ENCODE measurements at regions not wholly inside any gene's neighbourhood (a gene's known extent, or its start where the extent isn't known, plus 50 kb on each side); places are given as distances from the start of the nearest gene placed in this dataset.

DNA sequence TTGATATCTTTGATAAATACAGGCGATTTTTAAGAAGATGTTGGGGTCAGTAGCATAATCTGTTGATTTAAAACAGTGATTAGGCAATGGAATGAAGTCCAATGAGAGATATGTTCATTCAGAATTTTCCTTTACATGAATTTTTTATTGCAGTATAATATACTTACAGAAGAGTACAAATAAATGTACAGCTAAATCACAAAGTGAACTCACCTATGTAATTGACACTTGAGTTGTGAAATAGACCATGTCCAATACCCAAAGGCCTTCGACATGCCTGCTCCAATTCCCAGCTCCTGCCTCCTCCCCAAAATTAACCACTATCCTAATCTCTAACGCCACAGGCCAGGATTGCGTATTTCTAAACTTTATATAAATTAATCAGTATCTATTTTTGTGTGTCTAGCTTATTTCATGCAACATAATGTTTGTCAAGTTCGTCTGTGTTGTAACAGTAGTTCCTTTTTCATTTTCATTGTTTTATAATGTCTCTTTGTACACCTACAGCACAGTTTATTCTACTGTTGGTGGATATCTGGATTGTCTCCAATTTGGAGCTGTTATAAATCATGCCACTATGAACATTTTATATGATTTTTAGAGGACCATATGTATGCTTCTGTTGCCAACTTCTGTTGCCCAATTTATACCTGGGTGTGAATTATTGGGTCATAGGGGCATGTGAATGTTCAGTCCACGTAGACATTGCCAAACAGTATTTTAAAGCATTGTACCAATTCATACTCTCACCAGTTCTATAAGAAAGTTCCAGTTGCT lies 208.3 kb downstream of the TLE1 start:
- no peak for DNase-seq

DNA sequence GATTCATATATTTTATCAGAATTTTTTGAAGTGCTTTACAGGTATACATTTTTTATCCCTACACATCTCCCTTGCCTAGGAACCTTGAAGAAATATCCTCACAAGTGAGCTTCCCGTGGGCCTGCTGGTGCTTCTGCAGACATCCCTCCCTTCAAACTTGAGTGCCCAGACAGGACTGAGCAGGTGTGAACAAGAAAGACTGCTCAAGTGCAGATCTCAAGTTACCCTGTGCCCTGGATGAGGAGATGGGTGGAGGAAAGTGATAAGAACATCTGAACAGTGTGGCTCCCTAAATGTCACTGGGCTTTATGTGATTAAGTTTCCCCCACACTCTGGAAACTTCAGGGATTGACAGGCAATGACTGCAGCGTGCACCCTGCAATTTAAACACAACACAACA lies 209.8 kb downstream of the TLE1 start:
- peak in 1 of 3 experiments; percentile 11 for DNase-seq

DNA sequence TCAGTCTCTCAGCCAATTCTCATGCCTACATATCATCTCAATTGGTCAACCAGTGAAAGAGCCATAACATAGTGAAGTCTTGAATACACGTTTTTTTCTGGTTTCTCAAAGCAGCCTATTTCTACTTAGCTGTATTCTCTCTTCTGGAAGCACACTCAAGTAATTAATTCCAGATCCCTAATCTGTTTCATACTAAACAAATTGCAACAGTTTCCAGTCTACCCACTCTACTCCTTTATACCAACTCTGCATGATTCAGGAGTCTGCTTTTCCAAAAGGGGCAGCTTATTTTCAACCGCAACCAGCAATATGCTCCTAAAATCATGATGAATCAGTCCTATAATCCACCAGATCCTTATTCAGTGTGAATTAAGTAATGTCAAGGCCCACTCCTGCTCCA lies 211.7 kb downstream of the TLE1 start:
- no peak for DNase-seq

DNA sequence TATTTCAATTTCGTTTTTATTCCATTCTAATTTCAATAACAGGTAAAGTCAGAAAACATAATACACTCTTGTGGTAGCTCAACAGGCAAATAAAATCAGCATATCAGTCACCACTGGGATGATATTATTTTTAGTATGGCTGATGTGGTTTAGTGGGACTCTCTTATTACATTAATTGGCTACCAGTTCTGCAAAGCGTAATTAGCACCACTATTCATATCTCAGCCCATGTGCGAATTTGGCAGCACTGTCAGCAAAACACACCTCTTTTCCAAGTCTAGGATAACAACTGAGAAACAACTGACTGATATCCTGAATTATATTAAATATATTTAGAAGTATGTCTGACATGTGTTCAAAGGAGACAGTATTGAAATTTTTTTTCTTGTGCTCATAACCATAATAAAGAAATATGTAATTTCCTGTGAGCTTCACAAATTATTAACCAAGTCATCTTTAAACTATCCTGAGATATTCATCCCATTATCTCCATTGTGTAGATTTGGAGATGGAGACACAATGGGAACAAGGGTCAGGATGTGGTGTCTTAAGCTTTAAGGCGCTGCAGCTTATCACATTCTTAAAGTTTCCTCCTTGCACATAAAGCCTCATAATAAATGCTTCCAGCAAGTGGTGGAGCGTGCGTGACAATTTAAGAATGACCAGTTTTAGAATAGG lies 212.4 kb downstream of the TLE1 start:
- no peak for DNase-seq

DNA sequence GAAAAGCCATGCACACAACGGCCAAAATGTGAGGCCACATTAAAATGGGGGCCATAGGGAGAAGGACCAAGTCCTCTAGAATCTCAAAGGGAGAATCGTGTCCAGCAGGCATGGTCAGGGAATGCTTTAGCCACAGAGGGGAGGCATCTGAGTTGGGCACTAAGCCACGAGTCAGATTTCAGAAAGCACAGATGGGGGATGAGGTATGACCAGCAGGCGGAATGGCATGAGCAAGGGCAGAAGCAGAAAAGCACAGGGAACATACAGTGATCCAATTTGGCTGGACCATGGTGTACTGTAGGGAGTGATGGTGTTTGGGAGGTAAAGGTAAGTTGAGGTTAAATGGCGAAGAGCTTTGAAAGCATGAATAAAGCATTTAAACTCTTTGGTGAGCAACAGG lies 214.6 kb downstream of the TLE1 start:
- DNase-seq: no peak

DNA sequence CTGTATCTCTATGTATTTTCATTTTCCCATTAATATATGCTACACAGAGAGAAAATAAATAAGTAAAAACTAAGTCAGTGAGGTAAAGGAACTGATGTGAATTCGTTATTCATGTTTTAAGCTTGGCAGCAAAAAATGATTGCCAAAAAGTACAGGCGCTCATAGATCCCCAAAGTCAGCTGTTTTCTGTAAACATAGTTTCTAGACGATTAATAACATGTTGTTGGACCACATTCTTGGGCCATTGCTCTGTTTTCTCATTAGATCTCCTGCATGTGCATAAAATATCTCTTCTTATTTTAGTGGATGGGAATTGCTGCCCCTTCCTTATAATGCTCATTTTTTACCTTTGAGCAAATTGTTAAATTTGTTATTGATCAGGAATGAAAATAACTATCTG lies 215.2 kb downstream of the TLE1 start:
- no peak for DNase-seq

DNA sequence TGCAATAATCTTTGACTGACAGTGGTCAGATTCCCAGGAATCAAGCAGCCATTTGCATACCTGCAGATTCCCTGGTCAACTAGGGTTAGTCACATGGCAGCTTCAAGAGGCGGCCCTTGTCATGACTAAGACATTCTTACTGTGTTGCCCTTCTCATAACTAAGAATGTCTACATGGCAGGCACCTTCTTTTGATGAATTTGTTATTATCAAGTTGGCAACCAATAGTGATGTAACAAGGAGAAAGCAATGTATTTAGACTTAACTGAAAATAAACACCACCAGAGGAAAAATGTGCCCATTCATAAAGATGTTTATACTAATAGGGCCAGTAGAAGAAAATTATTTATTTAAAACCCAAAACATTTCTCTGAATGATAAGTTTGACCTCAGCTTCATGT lies 215.6 kb downstream of the TLE1 start:
- DNase-seq: no peak

DNA sequence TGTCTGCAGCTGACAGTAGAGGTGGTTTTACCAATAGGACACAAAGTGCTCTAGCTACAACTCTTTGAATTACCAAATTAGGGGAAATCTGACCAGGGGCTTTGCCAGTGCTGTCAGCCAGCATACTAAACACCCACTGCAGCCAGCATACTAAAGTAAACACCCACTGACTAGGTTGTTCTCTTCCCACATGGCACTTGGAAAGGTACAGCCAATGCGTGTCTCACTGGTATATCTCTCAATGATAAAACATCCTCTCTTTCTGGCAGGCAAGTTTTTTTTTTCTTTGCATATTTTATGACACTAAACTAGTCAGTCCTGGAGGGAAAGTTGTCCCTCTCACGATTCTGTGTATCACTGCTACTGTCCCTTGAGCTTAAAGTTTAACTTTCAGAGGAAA lies 216.1 kb downstream of the TLE1 start:
- DNase-seq: no peak

DNA sequence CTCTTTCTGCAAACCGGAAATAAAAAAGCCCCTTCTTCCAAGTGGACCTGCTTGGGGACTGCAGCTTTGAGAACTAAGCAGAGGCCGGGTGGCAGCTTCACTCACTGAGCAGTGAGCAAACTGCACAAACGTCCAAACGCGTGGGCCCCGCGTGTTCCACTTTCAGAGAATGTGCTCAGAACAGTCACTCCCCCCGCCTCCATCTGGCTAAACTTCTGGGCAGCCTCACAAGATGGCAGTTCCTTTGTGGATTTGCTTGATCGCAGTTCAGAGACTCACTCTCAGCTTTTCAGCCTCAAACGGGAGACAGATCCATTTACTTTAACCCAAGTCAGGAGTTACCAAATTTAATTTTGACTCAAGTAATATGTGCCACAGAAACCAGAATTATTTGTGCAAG lies 216.6 kb downstream of the TLE1 start:
- no peak for DNase-seq

DNA sequence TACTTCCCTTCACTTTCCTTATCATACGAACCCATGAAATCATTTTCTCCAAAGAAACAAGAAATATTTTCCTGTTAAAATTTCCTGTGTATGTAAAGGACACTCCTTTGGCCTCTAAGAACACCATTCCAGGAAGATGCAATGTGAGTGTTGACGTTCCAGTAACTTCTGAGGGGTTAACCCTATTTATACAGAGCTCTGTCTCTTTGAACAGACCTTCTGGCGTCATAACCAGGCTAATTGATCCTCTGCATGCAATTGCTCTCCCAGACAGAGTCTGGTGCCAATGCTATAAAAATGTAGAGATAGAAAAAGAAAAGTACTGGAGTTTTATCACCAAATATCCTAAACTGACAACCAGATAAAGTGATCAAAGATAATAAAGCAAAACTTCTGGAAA lies 218.5 kb downstream of the TLE1 start:
- no peak for DNase-seq

DNA sequence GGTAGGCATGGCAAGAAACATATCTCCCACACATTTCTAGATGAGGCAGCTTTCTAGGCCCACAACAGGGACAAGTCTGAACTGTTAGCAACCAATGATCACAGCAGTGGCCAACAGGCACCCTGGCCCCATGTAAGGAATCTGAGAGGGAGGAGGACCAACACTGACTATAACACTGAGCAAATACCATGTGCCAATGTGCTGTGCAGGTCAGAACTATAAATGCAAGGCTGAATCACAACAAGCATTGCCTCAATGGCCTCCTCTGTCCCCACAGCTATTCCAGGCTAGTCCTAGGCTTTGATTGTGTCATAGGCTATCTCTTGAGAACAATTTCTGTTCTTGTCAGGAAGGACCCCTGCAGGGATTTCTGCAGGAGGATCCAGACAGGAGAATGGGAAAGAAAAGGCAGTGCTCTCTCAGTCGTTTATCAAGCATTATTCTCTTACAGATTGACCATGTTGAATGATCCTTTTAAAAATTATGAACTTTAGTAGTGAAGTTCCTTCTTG lies 221.2 kb downstream of the TLE1 start:
- no peak for DNase-seq

DNA sequence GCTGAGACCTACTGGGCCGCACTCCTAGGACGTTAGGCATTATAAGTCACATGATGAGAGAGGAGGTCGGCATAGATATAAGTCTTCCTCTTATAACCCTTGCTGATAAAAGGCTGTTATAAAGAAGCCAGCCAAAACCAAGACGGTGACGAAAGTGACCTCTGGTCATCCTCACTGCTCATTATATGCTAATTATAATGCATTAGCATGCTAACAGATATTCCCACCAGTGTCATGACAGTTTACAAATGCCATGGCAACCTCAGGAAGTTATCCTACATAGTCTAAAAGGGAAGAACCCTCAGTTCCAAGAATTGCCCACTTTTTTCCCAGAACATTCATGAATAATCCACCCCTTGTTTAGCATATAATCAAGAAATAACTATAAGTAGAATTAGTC lies 222.4 kb downstream of the TLE1 start:
- DNase-seq: no peak

DNA sequence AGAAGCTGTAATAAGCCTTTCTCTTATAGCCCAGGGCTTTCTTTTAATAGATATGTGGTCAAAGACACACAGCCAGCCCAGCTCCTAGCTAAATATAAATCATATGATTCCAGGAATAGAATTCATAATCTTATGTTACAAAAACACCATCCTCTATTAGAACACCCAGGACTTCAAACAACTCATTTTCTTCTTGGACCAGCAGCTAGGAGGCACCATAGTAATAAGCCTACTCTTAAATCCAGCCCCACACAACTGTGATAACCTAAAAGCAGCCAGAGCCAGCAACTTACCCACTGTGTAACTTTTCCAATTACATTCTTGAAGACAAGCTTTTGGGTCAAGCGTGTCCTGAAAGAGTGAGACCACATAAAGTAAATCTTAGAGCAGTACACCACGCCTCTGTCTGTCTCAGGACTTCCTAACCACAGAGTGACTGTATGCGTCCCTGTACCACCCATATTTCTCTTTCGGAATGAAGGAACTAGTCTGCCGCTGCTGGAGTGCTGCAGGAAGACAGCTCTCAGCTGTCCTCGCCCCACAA lies 223.8 kb downstream of the TLE1 start:
- no peak for DNase-seq

DNA sequence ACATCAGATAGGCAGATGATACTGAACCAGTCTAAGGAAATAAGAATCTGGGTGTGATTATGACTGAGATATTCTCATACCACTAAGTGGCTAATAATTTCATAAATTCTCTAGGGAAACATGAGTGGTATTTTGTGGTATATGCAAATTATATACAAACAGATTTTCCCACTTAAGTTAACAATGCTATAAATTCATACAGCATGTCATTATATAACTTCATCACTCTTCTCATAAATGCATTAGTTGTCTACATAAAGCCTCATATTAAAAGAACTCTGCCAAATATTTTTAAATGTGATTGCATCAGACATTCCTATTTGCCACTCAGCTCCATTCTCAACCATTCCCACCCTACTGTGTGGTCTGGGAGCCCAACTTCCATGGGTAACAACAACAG lies 226.5 kb downstream of the TLE1 start:
- no peak for DNase-seq

DNA sequence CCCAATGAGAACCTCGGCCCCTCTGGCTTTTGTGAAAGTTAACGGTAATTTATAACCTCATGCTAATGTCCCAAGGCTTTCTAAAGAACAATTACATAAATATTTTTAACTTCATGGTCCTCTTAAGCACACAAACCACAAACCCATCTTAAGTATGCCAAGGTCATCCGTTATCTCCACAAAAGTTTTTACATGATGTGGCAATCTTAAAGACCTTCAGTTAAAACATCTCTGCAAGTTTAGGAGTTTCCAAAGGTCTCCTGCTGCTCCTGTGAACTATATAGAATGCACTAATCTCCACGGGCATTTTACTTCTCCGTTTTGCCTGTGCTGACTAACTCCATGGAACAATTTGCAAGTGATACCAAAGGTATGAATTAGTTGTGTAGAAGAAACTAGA lies 228.2 kb downstream of the TLE1 start:
- DNase-seq: no peak

DNA sequence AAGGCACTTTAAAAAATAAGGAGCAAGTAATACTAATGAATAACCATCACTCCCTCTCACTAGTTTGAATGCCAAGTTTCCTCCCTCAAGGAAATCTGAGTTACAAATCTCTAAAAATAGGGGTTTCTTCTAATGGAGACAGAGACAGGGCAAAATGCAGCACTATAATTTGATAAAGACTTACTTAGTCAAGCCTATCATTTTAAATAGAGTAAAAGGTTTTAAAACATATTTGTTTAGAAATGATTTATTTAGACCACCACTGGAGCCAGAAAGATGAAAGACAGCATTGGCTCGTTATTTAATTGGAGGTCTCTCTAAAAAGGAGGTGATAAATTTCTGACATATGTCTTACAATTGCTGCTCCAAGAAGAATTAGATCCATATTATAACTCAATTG lies 228.7 kb downstream of the TLE1 start:
- DNase-seq: peak in 1 of 3 experiments; percentile 9

DNA sequence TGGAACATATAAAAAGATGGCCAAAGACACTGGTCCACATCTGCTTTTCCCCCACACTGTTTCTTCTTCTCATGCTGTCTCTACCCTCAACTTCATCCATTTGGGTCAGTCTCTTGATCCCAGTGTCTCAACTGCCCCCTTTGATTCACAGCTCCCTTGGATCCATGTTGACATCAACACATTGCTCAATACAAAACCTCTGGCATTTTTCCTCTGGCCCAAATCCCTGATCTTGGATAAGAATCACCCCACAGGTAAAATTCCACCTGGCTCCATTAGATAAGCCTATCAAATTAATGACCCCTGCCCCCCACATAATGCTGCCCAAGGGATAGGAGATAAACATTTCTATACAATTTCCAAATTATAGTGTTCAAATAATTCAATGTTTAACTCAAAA lies 229.8 kb downstream of the TLE1 start:
- no peak for DNase-seq

DNA sequence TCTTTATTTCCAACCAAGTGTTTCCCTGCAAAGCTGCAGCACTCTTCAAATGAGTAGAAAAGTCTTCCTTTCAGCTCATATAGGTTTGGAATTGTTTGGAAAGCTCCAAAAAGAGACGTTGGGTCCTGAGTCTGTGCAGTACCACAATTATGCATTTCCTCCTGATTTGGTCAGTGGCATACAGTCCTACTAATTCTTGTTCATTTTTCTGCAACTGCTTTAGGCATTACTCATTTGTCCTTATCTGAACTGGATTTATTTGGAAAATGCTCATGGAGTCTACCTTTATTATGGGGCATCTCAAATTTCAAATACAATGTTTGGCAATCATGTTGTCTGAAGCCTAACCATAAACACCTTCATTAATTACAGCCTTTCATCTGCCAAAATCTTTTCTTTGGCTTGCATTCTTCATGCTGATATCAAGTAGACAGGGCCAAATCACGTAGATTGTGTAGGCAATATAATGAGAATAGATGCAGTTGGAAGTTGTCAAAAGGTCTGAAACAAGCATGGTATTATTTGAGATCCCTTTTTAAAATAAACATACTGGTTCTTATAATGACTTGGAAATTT lies 232.8 kb downstream of the TLE1 start:
- peak in 1 of 3 experiments; percentile 40 for DNase-seq

DNA sequence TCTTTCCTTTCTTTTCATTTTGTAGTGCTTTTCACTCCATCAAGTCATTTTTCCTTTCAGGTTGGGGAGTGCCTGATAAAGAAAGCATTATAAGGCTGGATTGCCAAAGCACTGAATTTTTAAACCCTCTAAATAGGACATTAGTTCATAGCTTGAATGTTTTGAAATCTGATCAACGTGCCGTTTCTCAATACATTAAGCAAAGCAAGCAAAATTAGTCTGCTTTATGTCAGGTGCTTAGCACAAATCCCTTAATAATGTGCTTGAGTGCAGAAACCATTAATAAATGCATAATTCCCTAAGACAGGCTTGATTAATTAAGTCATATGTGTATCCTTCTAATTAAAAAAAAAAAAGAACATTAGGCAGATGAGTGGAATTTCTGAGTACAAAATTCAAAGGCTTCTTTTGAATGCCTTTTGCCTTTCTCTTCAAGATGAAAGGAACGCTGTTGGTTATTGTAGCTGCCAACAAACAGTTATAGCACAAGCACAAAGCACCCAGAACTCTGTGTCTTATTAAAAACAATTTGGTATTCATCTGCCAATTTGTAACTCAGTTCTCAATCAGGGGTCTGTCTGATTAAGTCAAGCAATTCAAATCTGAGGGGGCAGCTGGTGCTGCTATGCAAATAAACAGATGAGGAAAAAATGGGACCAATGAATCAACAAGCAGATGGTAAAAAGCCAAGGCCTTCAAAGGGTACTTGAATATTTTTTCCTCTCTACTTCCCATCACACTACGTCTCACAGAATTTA lies 233.7 kb downstream of the TLE1 start:
- peak in 1 of 3 experiments; percentile 46 for DNase-seq

DNA sequence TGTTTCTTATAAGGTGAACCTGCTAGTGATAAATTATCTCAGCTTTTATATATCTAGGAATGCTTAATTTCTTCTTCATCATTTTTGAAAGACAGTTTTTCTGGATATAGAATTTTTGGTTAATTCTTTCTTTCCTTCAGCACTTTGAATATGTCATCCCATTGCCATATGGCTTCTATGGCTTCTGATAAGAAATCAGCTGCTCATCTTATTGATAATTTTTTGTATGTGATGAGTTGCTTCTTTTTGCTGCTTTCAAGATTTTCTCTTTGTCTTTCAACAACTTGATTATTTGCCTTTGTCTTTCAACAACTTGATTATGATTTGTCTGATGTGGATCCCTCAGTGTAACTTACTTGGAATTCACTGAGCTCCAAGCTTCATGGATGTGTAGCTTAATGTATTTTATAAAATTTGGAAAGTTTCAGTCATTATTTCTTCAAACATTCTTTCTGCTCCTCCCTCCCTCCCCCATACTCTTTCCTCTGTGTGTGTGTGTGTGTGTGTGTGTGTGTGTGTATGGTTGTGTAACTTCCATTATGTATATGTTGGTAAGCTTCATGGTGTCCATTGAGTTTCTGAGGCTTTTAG lies 243.9 kb downstream of the TLE1 start:
- DNase-seq: no peak

DNA sequence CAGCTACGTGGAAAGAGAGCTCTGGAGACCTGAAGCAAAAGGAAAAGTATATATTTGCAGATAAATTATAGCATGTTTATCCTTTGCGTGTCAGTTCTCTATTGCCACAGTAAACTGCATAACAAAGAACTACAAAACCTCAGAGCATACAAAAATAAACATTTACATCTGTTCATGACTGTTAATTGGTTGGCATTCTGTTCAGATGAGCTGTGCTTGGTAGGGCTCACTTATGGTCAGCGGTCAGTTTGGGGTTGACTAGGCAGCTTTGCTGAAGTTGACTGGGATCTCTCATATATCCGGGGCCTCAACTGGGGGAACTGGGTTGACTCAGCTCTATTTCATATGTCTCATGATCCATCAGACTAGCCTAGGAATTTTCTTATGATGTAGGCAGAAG lies 257.7 kb downstream of the TLE1 start:
- DNase-seq: no peak

DNA sequence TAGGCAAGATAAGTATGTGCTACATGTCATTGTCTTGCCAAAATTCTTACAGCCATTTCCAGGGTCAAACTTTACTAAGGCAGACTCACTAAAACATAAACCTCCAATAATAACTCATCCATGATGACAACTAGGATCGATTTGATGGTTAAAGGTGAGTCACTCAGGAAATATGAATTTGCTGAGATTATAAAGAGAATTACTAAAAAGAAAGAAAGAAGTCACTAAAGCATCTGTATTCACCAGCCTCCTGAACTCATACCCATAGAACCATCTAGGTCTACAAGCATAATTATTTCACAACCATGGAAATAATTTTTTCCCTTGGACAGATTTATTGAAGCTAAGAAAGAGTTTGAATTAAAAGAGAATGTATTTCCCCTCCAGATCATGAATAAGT lies 258.6 kb downstream of the TLE1 start:
- DNase-seq: no peak

DNA sequence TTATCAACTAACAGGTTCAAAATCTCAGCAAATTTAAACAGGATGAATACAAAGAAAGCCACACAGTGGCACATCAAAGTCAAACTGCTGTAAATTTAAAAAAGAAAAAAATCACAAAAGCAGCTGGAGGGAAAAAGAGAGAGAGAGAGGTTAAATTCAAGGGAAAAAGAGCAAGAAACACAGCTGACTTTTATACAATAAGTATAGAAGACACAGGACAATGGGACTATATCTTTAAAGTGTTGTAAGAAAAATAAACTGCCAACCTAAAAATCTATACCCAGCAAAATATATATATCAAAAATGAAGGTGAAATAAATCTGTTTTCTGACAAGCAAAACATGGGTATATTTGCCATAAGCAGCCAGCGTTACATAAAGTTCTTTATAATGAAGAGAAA lies 261.5 kb downstream of the TLE1 start:
- no peak for DNase-seq
